Tibial artery (tissue), 4 donors: ENCODE measurements at regions not wholly inside any gene's neighbourhood (a gene's known extent, or its start where the extent isn't known, plus 50 kb on each side); places are given as distances from the start of the nearest gene placed in this dataset.

Experiments
- DNase-seq, 2 donors: peaks; one replicate each; pipeline ENCODE4 v3.0.0-alpha.2; 2019
- H3K27ac ChIP-seq, 2 donors: fragments of 200-600 bp; sonication (generic) in 1 of 2; 1 replicate in 1 of 2; 2 replicates in 1 of 2; pipeline ENCODE4 v1.5.1; 2018 to 2019; ENCODE audit warnings: mild to moderate bottlenecking in 1 of 2
- H3K27me3 ChIP-seq, 2 donors: fragments of 200-600 bp; sonication (generic) in 1 of 2; one replicate each; pipeline versions ENCODE4 v1.5.1 to v1.6.0; 2016 to 2019
- H3K36me3 ChIP-seq, 3 donors: fragments of 200-600 bp; sonication (generic) in 2 of 3; one replicate each; pipeline ENCODE4 v1.5.1; 2016 to 2019; ENCODE audit warnings: mild to moderate bottlenecking in 2 of 3
- H3K4me1 ChIP-seq, 4 donors: fragments of 200-600 bp; sonication (generic) in 2 of 4; 1 replicate in 3 of 4; 2 replicates in 1 of 4; pipeline ENCODE4 v1.5.1; 2016 to 2019
- H3K4me3 ChIP-seq, 2 donors: fragments of 200-600 bp; sonication (generic) in 1 of 2; 1 replicate in 1 of 2; 2 replicates in 1 of 2; pipeline ENCODE4 v1.5.1; 2018 to 2019; ENCODE audit warnings: mild to moderate bottlenecking in 2 of 2
- H3K9me3 ChIP-seq, 3 donors: fragments of 200-600 bp; sonication (generic) in 1 of 3; one replicate each; pipeline ENCODE4 v1.5.1; 2016 to 2019
- CTCF ChIP-seq, 2 experiments: fragments of 200-600 bp in 1 of 2; fragments of 450-650 bp in 1 of 2; IDR thresholded peaks; one replicate each; pipeline ENCODE4 v1.5.1; 2017 to 2019; ENCODE audit warnings: antibody characterized with exemption in 2 of 2, mild to moderate bottlenecking in 1 of 2, moderate library complexity in 1 of 2
- intact Hi-C: fragments of 100-400 bp; cut with DNase I; formaldehyde crosslinking; loops from one replicate; pipeline ENCODE4 v1.15.0; 2023; ENCODE audit warnings: low total_unique reads

GRCh38 chr1:177789956-177790355 is 179.9 kb downstream of the SEC16B start:
- H3K4me1 ChIP-seq: no peaks in the 10 kb centered on the region
- H3K9me3 ChIP-seq: no peaks in the 10 kb centered on the region
- TF ChIP-seq CTCF (IDR thresholded peaks at IDR 0.05): no peak
- DNase-seq: no peak
- peaks cover 0 to 5% of the 10 kb centered on the region in 2 donors for H3K27me3 ChIP-seq
- no peak overlapping the region for H3K4me3 ChIP-seq
- H3K36me3 ChIP-seq: no peaks in the 10 kb centered on the region
- H3K27ac ChIP-seq: no peak overlapping the region
- intact Hi-C loops: no loop called here

GRCh38 chr1:177786176-177786745 is 183.6 kb downstream of the SEC16B start:
- Histone ChIP-seq H3K4me3 (no peak overlapping the region), H3K4me1 (no peaks in the 10 kb centered on the region), H3K27ac (no peak overlapping the region), H3K9me3 (no peaks in the 10 kb centered on the region), H3K27me3 (peaks cover 0 to 9% of the 10 kb centered on the region in 2 donors), H3K36me3 (no peaks in the 10 kb centered on the region)
- no peak for DNase-seq
- no peak for TF ChIP-seq CTCF (IDR thresholded peaks at IDR 0.05)
- intact Hi-C loops: no loop called here

- TF ChIP-seq CTCF (IDR thresholded peaks at IDR 0.05): no peak
- H3K9me3 ChIP-seq: no peaks in the 10 kb centered on the region
- H3K27ac ChIP-seq: no peak overlapping the region
- H3K36me3 ChIP-seq: no peaks in the 10 kb centered on the region
- no peak overlapping the region for H3K4me3 ChIP-seq
- intact Hi-C loops: loop anchor here (5.0 kb wide), 1 partner anchor 888 kb away; no protein-coding TSS in a partner anchor
- DNase-seq: no peak
- peaks cover 0 to 2% (median 0%) of the 10 kb centered on the region in 4 donors for H3K4me1 ChIP-seq
- peaks cover 0 to 15% of the 10 kb centered on the region in 2 donors for H3K27me3 ChIP-seq
Measured at GRCh38 chr1:177784936-177785335, 184.9 kb downstream of the SEC16B start.

- intact Hi-C loops: loop anchor here (5.0 kb wide), 1 partner anchor 887 kb away; no protein-coding TSS in a partner anchor
Measured at GRCh38 chr1:177784409-177784808, 185.4 kb downstream of the SEC16B start.

GRCh38 chr1:177783051-177783450 is 186.8 kb downstream of the SEC16B start:
- H3K27me3 ChIP-seq: peaks cover 0 to 15% of the 10 kb centered on the region in 2 donors
- no peak for DNase-seq
- no peaks in the 10 kb centered on the region for H3K36me3 ChIP-seq
- no peak overlapping the region for H3K27ac ChIP-seq
- no peak overlapping the region for H3K4me3 ChIP-seq
- intact Hi-C loops: loop anchor here (5.0 kb wide), 1 partner anchor 886 kb away; no protein-coding TSS in a partner anchor
- H3K9me3 ChIP-seq: no peaks in the 10 kb centered on the region
- peaks cover 0 to 3% (median 0%) of the 10 kb centered on the region in 4 donors for H3K4me1 ChIP-seq
- TF ChIP-seq CTCF (IDR thresholded peaks at IDR 0.05): no peak

More at GRCh38 chr1:177784409-177784808, 185.4 kb downstream of the SEC16B start:
- no peak for TF ChIP-seq CTCF (IDR thresholded peaks at IDR 0.05)
- Histone ChIP-seq H3K4me3 (no peak overlapping the region), H3K27me3 (peaks cover 0 to 15% of the 10 kb centered on the region in 2 donors), H3K4me1 (peaks cover 0 to 3% (median 0%) of the 10 kb centered on the region in 4 donors), H3K36me3 (no peaks in the 10 kb centered on the region), H3K27ac (no peak overlapping the region), H3K9me3 (no peaks in the 10 kb centered on the region)
- DNase-seq: no peak
